Liver (tissue), 7 donors: ENCODE measurements at regions not wholly inside any gene's neighbourhood (a gene's known extent, or its start where the extent isn't known, plus 50 kb on each side); places are given as distances from the start of the nearest gene placed in this dataset.

Experiments used
- DNase-seq: peaks from one replicate; pipeline ENCODE4 v3.0.0-alpha.2; 2017; ENCODE audit warnings: low spot score
- H3K27ac ChIP-seq, 2 donors: one replicate each; pipeline ENCODE4 v1.7.0; 2013; ENCODE audit warnings: inconsistent platforms in 2 of 2, low read length in 2 of 2, control low read depth in 1 of 2, low read depth in 1 of 2, mild to moderate bottlenecking in 1 of 2
- H3K27me3 ChIP-seq, 4 donors: one replicate each; pipeline versions ENCODE4 v1.6.1 to v1.7.0; 2013; ENCODE audit warnings: low read length in 3 of 4, inconsistent platforms in 1 of 4, mild to moderate bottlenecking in 1 of 4, moderate library complexity in 1 of 4; ENCODE audit not compliant: control insufficient read depth in 4 of 4, insufficient read depth in 4 of 4
- H3K36me3 ChIP-seq, 4 donors: one replicate each; pipeline versions ENCODE4 v1.6.1 to v1.7.0; 2013; ENCODE audit warnings: low read length in 3 of 4, mild to moderate bottlenecking in 3 of 4, low read depth in 1 of 4, moderate library complexity in 1 of 4; ENCODE audit not compliant: control insufficient read depth in 4 of 4, insufficient read depth in 3 of 4
- H3K4me1 ChIP-seq, 4 donors: one replicate each; pipeline versions ENCODE4 v1.6.1 to v1.7.0; 2013; ENCODE audit warnings: low read length in 3 of 4, mild to moderate bottlenecking in 3 of 4, moderate library complexity in 1 of 4; ENCODE audit not compliant: control insufficient read depth in 4 of 4, insufficient read depth in 4 of 4
- H3K4me3 ChIP-seq, 3 donors: one replicate each; pipeline versions ENCODE4 v1.6.1 to v1.7.0; 2013; ENCODE audit warnings: low read length in 3 of 3, control low read depth in 1 of 3, low read depth in 1 of 3, mild to moderate bottlenecking in 1 of 3
- H3K9ac ChIP-seq, 2 donors: one replicate each; pipeline ENCODE4 v1.7.0; 2013; ENCODE audit warnings: low read length in 2 of 2, mild to moderate bottlenecking in 2 of 2, moderate library complexity in 2 of 2, control low read depth in 1 of 2, low read depth in 1 of 2
- H3K9me3 ChIP-seq, 4 donors: one replicate each; pipeline versions ENCODE4 v1.6.1 to v1.7.0; 2013; ENCODE audit warnings: low read length in 3 of 4; ENCODE audit not compliant: control insufficient read depth in 4 of 4
- ATF3 ChIP-seq: IDR thresholded peaks from 2 replicates; pipeline ENCODE4 v1.6.1; 2016; ENCODE audit warnings: antibody characterized with exemption
- CTCF ChIP-seq: fragments of 150-350 bp; IDR thresholded peaks from 2 replicates; pipeline ENCODE4 v1.5.1; 2017; ENCODE audit warnings: improper control_type of control experiment, low read depth, low read length; ENCODE audit not compliant: missing input control
- EGR1 ChIP-seq, 2 donors: IDR thresholded peaks; 2 replicates each; pipeline ENCODE4 v1.6.1; 2016 to 2018; ENCODE audit warnings: antibody characterized with exemption in 2 of 2, low read depth in 2 of 2
- FOXA1 ChIP-seq: IDR thresholded peaks from 2 replicates; pipeline ENCODE4 v1.6.1; 2016; ENCODE audit warnings: antibody characterized with exemption
- FOXA2 ChIP-seq: IDR thresholded peaks from 2 replicates; pipeline ENCODE4 v1.6.1; 2016; ENCODE audit warnings: antibody characterized with exemption
- GABPA ChIP-seq, 2 donors: IDR thresholded peaks in 1 of 2; conservative IDR thresholded peaks in 1 of 2; 2 replicates each; pipeline ENCODE4 v1.6.1; 2016; ENCODE audit warnings: antibody characterized with exemption in 2 of 2, mild to moderate bottlenecking in 1 of 2, moderate library complexity in 1 of 2
- HNF4A ChIP-seq, 2 donors: conservative IDR thresholded peaks; 2 replicates each; pipeline ENCODE4 v1.6.1; 2016; ENCODE audit warnings: antibody characterized with exemption in 2 of 2, mild to moderate bottlenecking in 2 of 2
- HNF4G ChIP-seq: IDR thresholded peaks from 2 replicates; pipeline ENCODE4 v1.6.1; 2016; ENCODE audit warnings: antibody characterized with exemption
- JUND ChIP-seq, 2 donors: IDR thresholded peaks; 2 replicates each; pipeline ENCODE4 v1.6.1; 2016; ENCODE audit warnings: antibody characterized with exemption in 2 of 2
- MAX ChIP-seq: IDR thresholded peaks from 2 replicates; pipeline ENCODE4 v1.6.1; 2016; ENCODE audit warnings: antibody characterized with exemption
- NR2F2 ChIP-seq: IDR thresholded peaks from 2 replicates; pipeline ENCODE4 v1.6.1; 2016; ENCODE audit warnings: antibody characterized with exemption
- RAD21 ChIP-seq, 2 donors: IDR thresholded peaks; 2 replicates each; pipeline ENCODE4 v1.6.1; 2016; ENCODE audit warnings: antibody characterized with exemption in 2 of 2, mild to moderate bottlenecking in 2 of 2
- REST ChIP-seq: IDR thresholded peaks from 2 replicates; pipeline ENCODE4 v1.6.1; 2016; ENCODE audit warnings: antibody characterized with exemption, mild to moderate bottlenecking
- RXRA ChIP-seq, 2 donors: IDR thresholded peaks; 2 replicates each; pipeline ENCODE4 v1.6.1; 2017 to 2018; ENCODE audit warnings: antibody characterized with exemption in 2 of 2, mild to moderate bottlenecking in 1 of 2
- SP1 ChIP-seq: IDR thresholded peaks from 2 replicates; pipeline ENCODE4 v1.6.1; 2018; ENCODE audit warnings: antibody characterized with exemption, mild to moderate bottlenecking
- TAF1 ChIP-seq: conservative IDR thresholded peaks from 2 replicates; pipeline ENCODE4 v1.6.1; 2016; ENCODE audit warnings: antibody characterized with exemption, mild to moderate bottlenecking
- YY1 ChIP-seq: IDR thresholded peaks from 2 replicates; pipeline ENCODE4 v1.6.1; 2016; ENCODE audit warnings: antibody characterized with exemption, mild to moderate bottlenecking
- ZBTB33 ChIP-seq: IDR thresholded peaks from 2 replicates; pipeline ENCODE4 v1.6.1; 2016; ENCODE audit warnings: antibody characterized with exemption
- donor health status: healthy.
- donor health status: healthy.
- donor health status: healthy.
- donor health status: healthy.

- no peak for DNase-seq
- Histone ChIP-seq H3K4me1 (no peaks in the 10 kb centered on the region), H3K9me3 (peaks cover 0 to 5% (median 0%) of the 10 kb centered on the region in 4 donors), H3K9ac (no peak overlapping the region), H3K27me3 (no peaks in the 10 kb centered on the region), H3K36me3 (no peaks in the 10 kb centered on the region), H3K27ac (no peak overlapping the region), H3K4me3 (no peak overlapping the region)
- TF ChIP-seq EGR1 (IDR thresholded peaks at IDR 0.05; ENCODE audit: low read depth in 2 of 2) (no peak), MAX (no peak), NR2F2 (no peak), RAD21 (IDR thresholded peaks at IDR 0.05) (no peak), FOXA1 (no peak), GABPA (IDR thresholded peaks at IDR 0.05 in 1 of 2, conservative IDR thresholded peaks at IDR 0.05 in 1 of 2) (no peak), YY1 (no peak), RXRA (IDR thresholded peaks at IDR 0.05) (no peak), SP1 (no peak), ATF3 (no peak), FOXA2 (no peak), ZBTB33 (no peak), HNF4G (no peak), TAF1 (no peak), HNF4A (conservative IDR thresholded peaks at IDR 0.05) (no peak), CTCF (no peak), REST (no peak), JUND (IDR thresholded peaks at IDR 0.05) (no peak)
Measured at GRCh38 chr4:95705323-95705722, 134.6 kb upstream of the PDHA2 start.
